ENCODE measurements at regions not wholly inside any gene's neighbourhood (a gene's known extent, or its start where the extent isn't known, plus 50 kb on each side); places are given as distances from the start of the nearest gene placed in this dataset.

DNA sequence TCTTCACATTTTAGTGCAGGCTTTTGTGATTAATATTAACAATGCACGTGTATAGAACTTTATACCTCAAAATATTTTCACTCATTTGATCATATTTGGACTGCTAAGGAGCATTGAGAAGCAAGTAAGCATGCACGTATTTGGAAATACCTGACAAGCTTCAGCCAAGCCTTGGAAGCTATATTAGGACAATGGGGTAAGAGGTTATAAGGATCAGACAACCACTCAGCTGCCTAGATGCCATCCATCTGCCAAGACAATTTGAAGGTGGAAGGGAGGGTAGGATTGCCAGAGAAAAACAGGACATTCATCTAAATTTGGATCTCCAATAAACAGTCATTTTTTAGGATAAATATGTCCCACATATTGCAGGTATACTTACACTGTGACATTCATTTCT lies 394.9 kb upstream of the CFAP20DC start:
- TF ChIP-seq CTCF (IDR thresholded peaks at IDR 0.05; ENCODE audit: low read depth, low read length, missing input control), result no peak
- TF ChIP-seq, protein P1, sequence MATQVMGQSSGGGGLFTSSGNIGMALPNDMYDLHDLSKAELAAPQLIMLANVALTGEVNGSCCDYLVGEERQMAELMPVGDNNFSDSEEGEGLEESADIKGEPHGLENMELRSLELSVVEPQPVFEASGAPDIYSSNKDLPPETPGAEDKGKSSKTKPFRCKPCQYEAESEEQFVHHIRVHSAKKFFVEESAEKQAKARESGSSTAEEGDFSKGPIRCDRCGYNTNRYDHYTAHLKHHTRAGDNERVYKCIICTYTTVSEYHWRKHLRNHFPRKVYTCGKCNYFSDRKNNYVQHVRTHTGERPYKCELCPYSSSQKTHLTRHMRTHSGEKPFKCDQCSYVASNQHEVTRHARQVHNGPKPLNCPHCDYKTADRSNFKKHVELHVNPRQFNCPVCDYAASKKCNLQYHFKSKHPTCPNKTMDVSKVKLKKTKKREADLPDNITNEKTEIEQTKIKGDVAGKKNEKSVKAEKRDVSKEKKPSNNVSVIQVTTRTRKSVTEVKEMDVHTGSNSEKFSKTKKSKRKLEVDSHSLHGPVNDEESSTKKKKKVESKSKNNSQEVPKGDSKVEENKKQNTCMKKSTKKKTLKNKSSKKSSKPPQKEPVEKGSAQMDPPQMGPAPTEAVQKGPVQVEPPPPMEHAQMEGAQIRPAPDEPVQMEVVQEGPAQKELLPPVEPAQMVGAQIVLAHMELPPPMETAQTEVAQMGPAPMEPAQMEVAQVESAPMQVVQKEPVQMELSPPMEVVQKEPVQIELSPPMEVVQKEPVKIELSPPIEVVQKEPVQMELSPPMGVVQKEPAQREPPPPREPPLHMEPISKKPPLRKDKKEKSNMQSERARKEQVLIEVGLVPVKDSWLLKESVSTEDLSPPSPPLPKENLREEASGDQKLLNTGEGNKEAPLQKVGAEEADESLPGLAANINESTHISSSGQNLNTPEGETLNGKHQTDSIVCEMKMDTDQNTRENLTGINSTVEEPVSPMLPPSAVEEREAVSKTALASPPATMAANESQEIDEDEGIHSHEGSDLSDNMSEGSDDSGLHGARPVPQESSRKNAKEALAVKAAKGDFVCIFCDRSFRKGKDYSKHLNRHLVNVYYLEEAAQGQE (IDR thresholded peaks at IDR 0.05), result no peak
- TF ChIP-seq JUND (IDR thresholded peaks at IDR 0.05), result no peak
- no peak for TF ChIP-seq FOXA1 (IDR thresholded peaks at IDR 0.05)
- TF ChIP-seq TAF1 (conservative IDR thresholded peaks at IDR 0.05), result no peak
- TF ChIP-seq ATF3 (IDR thresholded peaks at IDR 0.05), result no peak
- no peak for TF ChIP-seq RAD21 (IDR thresholded peaks at IDR 0.05)
- TF ChIP-seq, protein P2, sequence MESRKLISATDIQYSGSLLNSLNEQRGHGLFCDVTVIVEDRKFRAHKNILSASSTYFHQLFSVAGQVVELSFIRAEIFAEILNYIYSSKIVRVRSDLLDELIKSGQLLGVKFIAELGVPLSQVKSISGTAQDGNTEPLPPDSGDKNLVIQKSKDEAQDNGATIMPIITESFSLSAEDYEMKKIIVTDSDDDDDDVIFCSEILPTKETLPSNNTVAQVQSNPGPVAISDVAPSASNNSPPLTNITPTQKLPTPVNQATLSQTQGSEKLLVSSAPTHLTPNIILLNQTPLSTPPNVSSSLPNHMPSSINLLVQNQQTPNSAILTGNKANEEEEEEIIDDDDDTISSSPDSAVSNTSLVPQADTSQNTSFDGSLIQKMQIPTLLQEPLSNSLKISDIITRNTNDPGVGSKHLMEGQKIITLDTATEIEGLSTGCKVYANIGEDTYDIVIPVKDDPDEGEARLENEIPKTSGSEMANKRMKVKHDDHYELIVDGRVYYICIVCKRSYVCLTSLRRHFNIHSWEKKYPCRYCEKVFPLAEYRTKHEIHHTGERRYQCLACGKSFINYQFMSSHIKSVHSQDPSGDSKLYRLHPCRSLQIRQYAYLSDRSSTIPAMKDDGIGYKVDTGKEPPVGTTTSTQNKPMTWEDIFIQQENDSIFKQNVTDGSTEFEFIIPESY (IDR thresholded peaks at IDR 0.05), result no peak
- TF ChIP-seq NR2F2 (IDR thresholded peaks at IDR 0.05), result no peak
